NOMO-1 treated with DMSO at 0.1 percent for 48 hours (cell line): ENCODE measurements at regions not wholly inside any gene's neighbourhood (a gene's known extent, or its start where the extent isn't known, plus 50 kb on each side); places are given as distances from the start of the nearest gene placed in this dataset.
"Not testable (repeated sequence)": the region's sequence is repeated elsewhere in the genome, so short reads cannot be mapped to it uniquely, and the experiment has no call there.

Experiments
- DNase-seq: peaks from one replicate; lab custom pipeline; 2025; ENCODE audit not compliant: unreplicated experiment; lab: John Stamatoyannopoulos, UW

GRCh38 chr2:235443580-235443979 is 50.3 kb upstream of the AGAP1 start:
- DNase-seq: not testable (repeated sequence)
